Stimulated activated naive CD4-positive, alpha-beta T cell treated with Interleukin-2 at 50 U/mL for 16 hours (primary cell): ENCODE measurements at regions not wholly inside any gene's neighbourhood (a gene's known extent, or its start where the extent isn't known, plus 50 kb on each side); places are given as distances from the start of the nearest gene placed in this dataset.
"Not testable (repeated sequence)": the region's sequence is repeated elsewhere in the genome, so short reads cannot be mapped to it uniquely, and the experiment has no call there.

ENCODE experiments used
- DNase-seq: peaks from one replicate; lab custom pipeline; 2025; lab: John Stamatoyannopoulos, UW

GRCh38 chr4:138797646-138798045 is 217.9 kb upstream of the NOCT start:
- no peak for DNase-seq

- DNase-seq, result no peak
Observed at GRCh38 chr4:138796761-138797160, 218.8 kb upstream of the NOCT start.

GRCh38 chr4:138790706-138791340 is 224.8 kb upstream of the NOCT start:
- no peak for DNase-seq

GRCh38 chr4:138789796-138790195 is 225.8 kb upstream of the NOCT start:
- no peak for DNase-seq

GRCh38 chr4:138788857-138789256 is 226.7 kb upstream of the NOCT start:
- DNase-seq, result no peak

GRCh38 chr4:138788267-138788790 is 227.3 kb upstream of the NOCT start:
- DNase-seq, result no peak

- DNase-seq, result not testable (repeated sequence)
Observed at GRCh38 chr4:138779761-138780160, 235.8 kb upstream of the NOCT start.

- no peak for DNase-seq
Observed at GRCh38 chr4:138775890-138776289, 239.7 kb upstream of the NOCT start.

- DNase-seq, result no peak
Observed at GRCh38 chr4:138775489-138775888, 240.1 kb upstream of the NOCT start.

GRCh38 chr4:138774940-138775339 is 240.6 kb upstream of the NOCT start:
- no peak for DNase-seq

GRCh38 chr4:138774125-138774524 is 241.5 kb upstream of the NOCT start:
- DNase-seq, result not testable (repeated sequence)

GRCh38 chr4:138773321-138773720 is 242.3 kb upstream of the NOCT start:
- DNase-seq, result no peak

GRCh38 chr4:138772366-138772765 is 243.2 kb upstream of the NOCT start:
- no peak for DNase-seq

- DNase-seq, result no peak
Observed at GRCh38 chr4:138770818-138771217, 244.8 kb upstream of the NOCT start.

- DNase-seq, result no peak
Observed at GRCh38 chr4:138766332-138766731, 249.2 kb upstream of the NOCT start.

- DNase-seq, result no peak
Observed at GRCh38 chr4:138765442-138765841, 250.1 kb upstream of the NOCT start.

GRCh38 chr4:138761638-138762220 is 253.9 kb upstream of the NOCT start:
- no peak for DNase-seq

- no peak for DNase-seq
Observed at GRCh38 chr4:138759554-138759902, 256.1 kb upstream of the NOCT start.

GRCh38 chr4:138758876-138759553 is 256.6 kb upstream of the NOCT start:
- DNase-seq, result no peak

- DNase-seq, result no peak
Observed at GRCh38 chr4:138758196-138758595, 257.4 kb upstream of the NOCT start.

- DNase-seq, result no peak
Observed at GRCh38 chr4:138757432-138757831, 258.1 kb upstream of the NOCT start.

GRCh38 chr4:138756519-138756918 is 259.1 kb upstream of the NOCT start:
- no peak for DNase-seq

GRCh38 chr4:138751309-138751708 is 264.3 kb upstream of the NOCT start:
- DNase-seq, result no peak
